ENCODE measurements at regions not wholly inside any gene's neighbourhood (a gene's known extent, or its start where the extent isn't known, plus 50 kb on each side); places are given as distances from the start of the nearest gene placed in this dataset.

DNA sequence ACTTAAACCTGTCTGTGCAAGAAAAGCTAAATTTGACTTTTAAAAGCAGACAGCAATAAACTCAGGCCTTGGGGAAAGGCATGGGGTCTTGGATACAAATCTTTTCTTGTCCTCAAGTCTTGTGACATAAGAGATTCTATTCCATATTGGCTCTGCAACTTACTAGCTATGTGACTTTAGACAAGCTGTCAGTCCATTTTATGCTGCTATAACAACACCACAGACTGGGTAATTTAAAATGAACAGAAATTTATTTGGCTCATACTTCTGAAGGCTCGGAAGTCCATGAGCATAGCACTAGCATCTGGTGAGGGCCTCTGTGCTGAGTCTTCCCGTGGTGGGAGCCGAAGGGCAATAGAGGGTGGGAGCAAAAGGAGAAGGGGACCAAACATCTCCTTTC is 246.0 kb upstream of the MOCS1 start:
- Histone ChIP-seq H3K36me3 (no peaks in the 10 kb centered on the region), H3K27ac (no peak overlapping the region), H3K27me3 (replicated peaks in 1 of 7) (peaks cover 0 to 4% (median 0%) of the 10 kb centered on the region in 7 donors), H3K9me3 (peaks cover 0 to 31% (median 23%) of the 10 kb centered on the region in 8 donors), H3K4me1 (no peaks in the 10 kb centered on the region), H3K4me3 (no peak overlapping the region)
- TF ChIP-seq POLR2AphosphoS5 (IDR thresholded peaks at IDR 0.05) = no peak
- TF ChIP-seq POLR2A (IDR thresholded peaks at IDR 0.05) = no peak
- TF ChIP-seq, protein P1, sequence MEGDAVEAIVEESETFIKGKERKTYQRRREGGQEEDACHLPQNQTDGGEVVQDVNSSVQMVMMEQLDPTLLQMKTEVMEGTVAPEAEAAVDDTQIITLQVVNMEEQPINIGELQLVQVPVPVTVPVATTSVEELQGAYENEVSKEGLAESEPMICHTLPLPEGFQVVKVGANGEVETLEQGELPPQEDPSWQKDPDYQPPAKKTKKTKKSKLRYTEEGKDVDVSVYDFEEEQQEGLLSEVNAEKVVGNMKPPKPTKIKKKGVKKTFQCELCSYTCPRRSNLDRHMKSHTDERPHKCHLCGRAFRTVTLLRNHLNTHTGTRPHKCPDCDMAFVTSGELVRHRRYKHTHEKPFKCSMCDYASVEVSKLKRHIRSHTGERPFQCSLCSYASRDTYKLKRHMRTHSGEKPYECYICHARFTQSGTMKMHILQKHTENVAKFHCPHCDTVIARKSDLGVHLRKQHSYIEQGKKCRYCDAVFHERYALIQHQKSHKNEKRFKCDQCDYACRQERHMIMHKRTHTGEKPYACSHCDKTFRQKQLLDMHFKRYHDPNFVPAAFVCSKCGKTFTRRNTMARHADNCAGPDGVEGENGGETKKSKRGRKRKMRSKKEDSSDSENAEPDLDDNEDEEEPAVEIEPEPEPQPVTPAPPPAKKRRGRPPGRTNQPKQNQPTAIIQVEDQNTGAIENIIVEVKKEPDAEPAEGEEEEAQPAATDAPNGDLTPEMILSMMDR (IDR thresholded peaks at IDR 0.05 in 8 of 11, conservative IDR thresholded peaks at IDR 0.05 in 3 of 11) = no peak
- DNase-seq = no peak
- WGBS, 5 donors = 83 to 91% (median 87%) methylated on average over 3 of the region's 3 CpGs
- intact Hi-C loops (cut with DNase I; ENCODE audit: low total_unique reads) = no loop called here

- intact Hi-C loops (cut with DNase I; ENCODE audit: low total_unique reads) = no loop called here
- no peak for DNase-seq
- Histone ChIP-seq H3K27me3 (replicated peaks in 1 of 7) (peaks cover 0 to 4% (median 0%) of the 10 kb centered on the region in 7 donors), H3K4me1 (no peaks in the 10 kb centered on the region), H3K9me3 (peaks cover 0 to 26% (median 18%) of the 10 kb centered on the region in 8 donors), H3K4me3 (no peak overlapping the region), H3K27ac (no peak overlapping the region), H3K36me3 (no peaks in the 10 kb centered on the region)
- TF ChIP-seq, protein P1 (IDR thresholded peaks at IDR 0.05 in 8 of 11, conservative IDR thresholded peaks at IDR 0.05 in 3 of 11) = no peak
- TF ChIP-seq POLR2A (IDR thresholded peaks at IDR 0.05) (no peak), POLR2AphosphoS5 (IDR thresholded peaks at IDR 0.05) (no peak)
- 76 to 83% (median 79%) methylated on average over 1 of the region's 1 CpG for WGBS, 5 donors
Measured at GRCh38 chr6:40179496-40179895, 245.2 kb upstream of the MOCS1 start.

DNA sequence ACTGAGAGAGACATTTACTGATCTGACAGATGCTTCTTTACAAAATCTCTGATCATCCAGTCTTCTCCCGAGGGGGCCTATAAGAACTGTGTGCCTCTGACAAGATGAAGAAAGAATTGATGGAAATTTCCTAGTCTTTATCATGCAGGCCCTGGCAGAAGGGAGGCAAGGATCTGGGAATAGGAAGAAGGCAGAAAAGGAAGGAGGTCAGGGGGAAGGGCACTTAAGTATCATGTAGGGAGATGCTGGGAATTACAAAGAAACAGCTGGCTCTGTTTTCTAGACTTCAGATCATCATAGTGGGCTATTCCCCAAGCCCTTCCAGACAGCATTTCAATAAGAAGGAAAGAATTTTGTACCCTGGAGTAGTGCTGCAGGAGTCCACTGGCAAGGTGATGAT is 243.3 kb upstream of the MOCS1 start:
- TF ChIP-seq, protein P1 (IDR thresholded peaks at IDR 0.05 in 8 of 11, conservative IDR thresholded peaks at IDR 0.05 in 3 of 11) = no peak
- TF ChIP-seq POLR2AphosphoS5 (IDR thresholded peaks at IDR 0.05) (no peak), POLR2A (IDR thresholded peaks at IDR 0.05) (no peak)
- Histone ChIP-seq H3K27me3 (replicated peaks in 1 of 7) (peaks cover 0 to 4% (median 0%) of the 10 kb centered on the region in 7 donors), H3K36me3 (no peaks in the 10 kb centered on the region), H3K4me1 (no peaks in the 10 kb centered on the region), H3K9me3 (peaks cover 0 to 7% (median 2%) of the 10 kb centered on the region in 8 donors), H3K4me3 (no peak overlapping the region), H3K27ac (no peak overlapping the region)
- no peak for DNase-seq
- 63 to 93% (median 84%) methylated on average over 1 of the region's 1 CpG for WGBS, 5 donors
- intact Hi-C loops (cut with DNase I; ENCODE audit: low total_unique reads) = no loop called here

GRCh38 chr6:40176152-40176551 is 241.9 kb upstream of the MOCS1 start:
- H3K9me3 ChIP-seq = no peaks in the 10 kb centered on the region
- H3K27ac ChIP-seq = no peak overlapping the region
- H3K36me3 ChIP-seq = no peaks in the 10 kb centered on the region
- 72 to 83% (median 82%) methylated on average over 5 of the region's 5 CpGs for WGBS, 5 donors
- intact Hi-C loops (cut with DNase I; ENCODE audit: low total_unique reads) = no loop called here
- no peaks in the 10 kb centered on the region for H3K4me1 ChIP-seq
- H3K4me3 ChIP-seq = no peak overlapping the region
- DNase-seq = no peak
- H3K27me3 ChIP-seq (replicated peaks in 1 of 7) = peaks cover 0 to 4% (median 0%) of the 10 kb centered on the region in 7 donors
- TF ChIP-seq, protein P1 (IDR thresholded peaks at IDR 0.05 in 8 of 11, conservative IDR thresholded peaks at IDR 0.05 in 3 of 11) = no peak
- no peak for TF ChIP-seq POLR2AphosphoS5 (IDR thresholded peaks at IDR 0.05)
- no peak for TF ChIP-seq POLR2A (IDR thresholded peaks at IDR 0.05)
